ENCODE measurements at regions not wholly inside any gene's neighbourhood (a gene's known extent, or its start where the extent isn't known, plus 50 kb on each side); places are given as distances from the start of the nearest gene placed in this dataset.

DNA sequence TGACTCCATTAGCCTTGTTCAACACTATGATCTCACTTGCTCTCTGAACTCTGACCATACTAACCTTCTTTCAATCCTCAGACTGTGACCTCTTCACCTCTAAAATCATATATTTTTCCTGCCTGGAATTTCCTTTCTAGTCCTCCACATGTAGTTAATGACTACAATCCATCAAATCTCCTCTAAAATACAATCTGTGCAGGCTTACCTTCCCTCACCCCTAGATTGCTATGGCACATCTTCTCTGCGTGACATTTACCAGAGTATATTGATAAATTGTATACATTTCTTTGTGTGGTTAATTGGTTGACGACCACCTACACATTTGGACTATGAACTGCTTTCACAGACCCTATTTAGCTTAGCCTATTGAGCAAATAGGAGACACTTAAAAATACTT lies 1330.2 kb upstream of the TENM4 start:
- DNase-seq (no peak), ATAC-seq (ENCODE audit: poor library complexity) (no peak)
- Histone ChIP-seq H3K9me3 (ENCODE audit: control insufficient read depth in 1 of 2, insufficient read depth in 1 of 2, low read length in 2 of 2) (peaks cover 0 to 8% of the 10 kb centered on the region in 2 experiments), H3K4me3 (ENCODE audit: low read length) (no peak overlapping the region), H3K36me3 (ENCODE audit: insufficient read depth, low read length) (no peaks in the 10 kb centered on the region), H3K27ac (ENCODE audit: low read depth in 1 of 2, low read length in 2 of 2) (no peak overlapping the region), H3K4me1 (ENCODE audit: insufficient read depth, low read length) (no peaks in the 10 kb centered on the region), H3K27me3 (ENCODE audit: control insufficient read depth in 1 of 2, insufficient read depth in 2 of 2, low read length in 2 of 2) (no peaks in the 10 kb centered on the region)
- Mint-ChIP-seq H3K27me3 (no peaks in the 10 kb centered on the region), H3K27ac (no peak overlapping the region), H3K4me3 (no peak overlapping the region), H3K9me3 (peaks cover 6% of the 10 kb centered on the region), H3K4me1 (ENCODE audit: low read depth) (no peaks in the 10 kb centered on the region), H3K36me3 (ENCODE audit: low read depth) (no peaks in the 10 kb centered on the region)
- intact Hi-C loops (cut with DNase I, micrococcal nuclease), result no loop called here
- CTCF ChIA-PET, result no interaction called here
- POLR2A ChIA-PET, result no interaction called here
- TF ChIP-seq, protein P1, sequence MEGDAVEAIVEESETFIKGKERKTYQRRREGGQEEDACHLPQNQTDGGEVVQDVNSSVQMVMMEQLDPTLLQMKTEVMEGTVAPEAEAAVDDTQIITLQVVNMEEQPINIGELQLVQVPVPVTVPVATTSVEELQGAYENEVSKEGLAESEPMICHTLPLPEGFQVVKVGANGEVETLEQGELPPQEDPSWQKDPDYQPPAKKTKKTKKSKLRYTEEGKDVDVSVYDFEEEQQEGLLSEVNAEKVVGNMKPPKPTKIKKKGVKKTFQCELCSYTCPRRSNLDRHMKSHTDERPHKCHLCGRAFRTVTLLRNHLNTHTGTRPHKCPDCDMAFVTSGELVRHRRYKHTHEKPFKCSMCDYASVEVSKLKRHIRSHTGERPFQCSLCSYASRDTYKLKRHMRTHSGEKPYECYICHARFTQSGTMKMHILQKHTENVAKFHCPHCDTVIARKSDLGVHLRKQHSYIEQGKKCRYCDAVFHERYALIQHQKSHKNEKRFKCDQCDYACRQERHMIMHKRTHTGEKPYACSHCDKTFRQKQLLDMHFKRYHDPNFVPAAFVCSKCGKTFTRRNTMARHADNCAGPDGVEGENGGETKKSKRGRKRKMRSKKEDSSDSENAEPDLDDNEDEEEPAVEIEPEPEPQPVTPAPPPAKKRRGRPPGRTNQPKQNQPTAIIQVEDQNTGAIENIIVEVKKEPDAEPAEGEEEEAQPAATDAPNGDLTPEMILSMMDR (IDR thresholded peaks at IDR 0.05), result no peak

DNA sequence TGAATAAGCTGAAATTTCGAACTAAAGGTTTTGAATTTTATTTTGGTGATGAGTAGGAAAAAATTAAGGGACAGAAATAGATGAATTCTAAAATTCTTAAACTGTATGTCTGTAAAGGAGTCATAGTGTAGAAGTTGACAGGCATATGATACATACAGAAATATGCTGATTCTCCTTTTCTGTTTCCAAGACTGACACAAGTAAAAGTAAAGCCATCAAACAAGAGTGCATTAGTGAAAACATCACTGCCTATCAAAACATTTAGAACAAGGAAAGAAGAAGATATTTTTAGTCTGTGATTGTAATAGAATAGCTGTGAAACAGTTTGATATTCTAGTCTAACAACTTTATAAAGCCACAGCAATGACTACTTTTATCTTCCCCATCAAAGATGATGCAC lies 1318.0 kb upstream of the TENM4 start:
- no peak overlapping the region for H3K27ac ChIP-seq (ENCODE audit: low read depth in 1 of 2, low read length in 2 of 2)
- Mint-ChIP-seq H3K9me3 (peaks cover 13% of the 10 kb centered on the region), H3K27ac (no peak overlapping the region), H3K4me3 (no peak overlapping the region), H3K36me3 (ENCODE audit: low read depth) (no peaks in the 10 kb centered on the region), H3K4me1 (ENCODE audit: low read depth) (no peaks in the 10 kb centered on the region), H3K27me3 (no peaks in the 10 kb centered on the region)
- H3K9me3 ChIP-seq (ENCODE audit: control insufficient read depth in 1 of 2, insufficient read depth in 1 of 2, low read length in 2 of 2), result no peaks in the 10 kb centered on the region
- ChIA-PET POLR2A (no interaction called here), CTCF (no interaction called here)
- DNase-seq, result no peak
- no peaks in the 10 kb centered on the region for H3K4me1 ChIP-seq (ENCODE audit: insufficient read depth, low read length)
- no peak overlapping the region for H3K4me3 ChIP-seq (ENCODE audit: low read length)
- ATAC-seq (ENCODE audit: poor library complexity), result no peak
- H3K27me3 ChIP-seq (ENCODE audit: control insufficient read depth in 1 of 2, insufficient read depth in 2 of 2, low read length in 2 of 2), result no peaks in the 10 kb centered on the region
- no peaks in the 10 kb centered on the region for H3K36me3 ChIP-seq (ENCODE audit: insufficient read depth, low read length)
- intact Hi-C loops (cut with DNase I, micrococcal nuclease), result no loop called here
- TF ChIP-seq, protein P1 (IDR thresholded peaks at IDR 0.05), result no peak

DNA sequence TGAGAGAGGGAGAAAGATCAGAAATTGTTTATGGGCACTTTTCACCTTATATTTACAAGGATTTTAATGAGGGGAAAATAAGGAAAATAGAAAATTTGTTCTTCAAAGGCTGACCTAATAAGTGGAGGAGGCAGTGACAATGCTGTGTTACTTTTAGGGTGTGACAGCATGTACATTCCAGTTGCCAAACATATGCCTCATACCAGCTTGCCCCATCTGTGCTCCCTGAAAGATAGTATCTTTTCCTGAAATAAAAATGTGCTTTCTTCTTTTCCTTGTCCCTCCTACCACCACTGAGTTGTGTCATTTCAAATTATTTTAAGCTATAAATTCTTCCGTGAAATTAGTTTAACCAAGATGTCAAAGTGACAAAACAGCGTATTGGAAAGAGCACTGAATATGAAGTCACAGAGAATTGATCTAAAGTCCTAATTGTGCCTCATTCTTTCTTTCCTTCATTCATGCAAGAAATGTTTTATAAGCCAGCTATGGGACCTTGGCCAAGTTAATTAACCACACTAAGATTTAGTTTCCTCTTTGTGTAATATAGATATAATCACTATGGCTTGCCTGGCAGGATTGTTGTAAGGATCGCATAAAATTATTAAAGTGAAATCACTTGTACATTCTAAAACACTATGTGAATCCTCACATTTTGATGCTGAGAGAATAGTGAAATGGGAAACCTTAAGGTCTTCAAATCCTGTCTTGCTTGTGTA lies 1307.5 kb upstream of the TENM4 start:
- no peak overlapping the region for H3K27ac ChIP-seq (ENCODE audit: low read depth in 1 of 2, low read length in 2 of 2)
- ChIA-PET CTCF (no interaction called here), POLR2A (no interaction called here)
- no peaks in the 10 kb centered on the region for H3K27me3 ChIP-seq (ENCODE audit: control insufficient read depth in 1 of 2, insufficient read depth in 2 of 2, low read length in 2 of 2)
- H3K9me3 ChIP-seq (ENCODE audit: control insufficient read depth in 1 of 2, insufficient read depth in 1 of 2, low read length in 2 of 2), result peaks cover 0 to 4% of the 10 kb centered on the region in 2 experiments
- TF ChIP-seq, protein P1 (IDR thresholded peaks at IDR 0.05), result no peak
- no peaks in the 10 kb centered on the region for H3K27me3 Mint-ChIP-seq
- no peak overlapping the region for H3K27ac Mint-ChIP-seq
- no peaks in the 10 kb centered on the region for H3K36me3 ChIP-seq (ENCODE audit: insufficient read depth, low read length)
- peaks cover 7% of the 10 kb centered on the region for H3K9me3 Mint-ChIP-seq
- H3K36me3 Mint-ChIP-seq (ENCODE audit: low read depth), result no peaks in the 10 kb centered on the region
- intact Hi-C loops (cut with DNase I, micrococcal nuclease), result no loop called here
- DNase-seq (no peak), ATAC-seq (ENCODE audit: poor library complexity) (no peak)
- H3K4me3 Mint-ChIP-seq, result no peak overlapping the region
- no peak overlapping the region for H3K4me3 ChIP-seq (ENCODE audit: low read length)
- no peaks in the 10 kb centered on the region for H3K4me1 ChIP-seq (ENCODE audit: insufficient read depth, low read length)
- no peaks in the 10 kb centered on the region for H3K4me1 Mint-ChIP-seq (ENCODE audit: low read depth)

All from CD4-positive, alpha-beta T cell (primary cell).